Non-pigmented ciliary epithelial cell (primary cell): ENCODE measurements at regions not wholly inside any gene's neighbourhood (a gene's known extent, or its start where the extent isn't known, plus 50 kb on each side); places are given as distances from the start of the nearest gene placed in this dataset.

Source experiments
- DNase-seq: peaks from one replicate; pipeline ENCODE4 v3.0.0-alpha.2; 2010; ENCODE audit warnings: low read depth

GRCh38 chr2:46813020-46813415, 102.6 kb downstream of the MCFD2 start:
- DNase-seq = no peak
